BJ (cell line): ENCODE measurements at regions not wholly inside any gene's neighbourhood (a gene's known extent, or its start where the extent isn't known, plus 50 kb on each side); places are given as distances from the start of the nearest gene placed in this dataset.

Experiments used
- CTCF ChIA-PET: fragments of 350-600 bp; formaldehyde crosslinking; extraction: SDS; loops from one replicate; lab custom pipeline; 2021; ENCODE audit warnings: antibody characterized with exemption, inconsistent platforms; lab: Yijun Ruan, JAX
- POLR2A ChIA-PET: fragments of 300-600 bp; sonication (Branson Sonifier 250); formaldehyde crosslinking; extraction: SDS; loops from one replicate; lab custom pipeline; 2021; ENCODE audit warnings: antibody characterized with exemption; lab: Charles Lee
- DNase-seq: peaks from one replicate; pipeline ENCODE4 v3.0.0-alpha.2; 2011; ENCODE audit warnings: low read depth
- H3K27me3 ChIP-seq: 2 replicates; pipeline ENCODE4 v1.6.0; 2011; ENCODE audit warnings: low read length; ENCODE audit not compliant: control insufficient read depth, insufficient read depth
- H3K36me3 ChIP-seq: 2 replicates; pipeline ENCODE4 v1.5.1; 2011; ENCODE audit warnings: low read length; ENCODE audit not compliant: control insufficient read depth, insufficient read depth
- H3K4me3 ChIP-seq: 2 replicates; pipeline ENCODE4 v1.5.1; 2011; ENCODE audit warnings: low read depth, mild to moderate bottlenecking, control low read depth, low read length
- TF ChIP-seq, protein P1 (sequence below): IDR thresholded peaks from 2 replicates; pipeline ENCODE4 v1.5.1; 2011; ENCODE audit warnings: low read depth, mild to moderate bottlenecking, control low read depth, inconsistent platforms, low read length, moderate library complexity; ENCODE audit not compliant: insufficient read depth

GRCh38 chr5:117414926-117415325, 840.3 kb upstream of the SEMA6A start:
- H3K4me3 ChIP-seq, result no peak overlapping the region
- CTCF ChIA-PET, result interaction anchor here (0.5 kb wide), 1 partner anchor 1221 kb away, joined by 3 read pairs; no protein-coding TSS in a partner anchor
- H3K36me3 ChIP-seq, result no peaks in the 10 kb centered on the region
- H3K27me3 ChIP-seq, result no peaks in the 10 kb centered on the region
- POLR2A ChIA-PET, result no interaction called here
- TF ChIP-seq, protein P1, sequence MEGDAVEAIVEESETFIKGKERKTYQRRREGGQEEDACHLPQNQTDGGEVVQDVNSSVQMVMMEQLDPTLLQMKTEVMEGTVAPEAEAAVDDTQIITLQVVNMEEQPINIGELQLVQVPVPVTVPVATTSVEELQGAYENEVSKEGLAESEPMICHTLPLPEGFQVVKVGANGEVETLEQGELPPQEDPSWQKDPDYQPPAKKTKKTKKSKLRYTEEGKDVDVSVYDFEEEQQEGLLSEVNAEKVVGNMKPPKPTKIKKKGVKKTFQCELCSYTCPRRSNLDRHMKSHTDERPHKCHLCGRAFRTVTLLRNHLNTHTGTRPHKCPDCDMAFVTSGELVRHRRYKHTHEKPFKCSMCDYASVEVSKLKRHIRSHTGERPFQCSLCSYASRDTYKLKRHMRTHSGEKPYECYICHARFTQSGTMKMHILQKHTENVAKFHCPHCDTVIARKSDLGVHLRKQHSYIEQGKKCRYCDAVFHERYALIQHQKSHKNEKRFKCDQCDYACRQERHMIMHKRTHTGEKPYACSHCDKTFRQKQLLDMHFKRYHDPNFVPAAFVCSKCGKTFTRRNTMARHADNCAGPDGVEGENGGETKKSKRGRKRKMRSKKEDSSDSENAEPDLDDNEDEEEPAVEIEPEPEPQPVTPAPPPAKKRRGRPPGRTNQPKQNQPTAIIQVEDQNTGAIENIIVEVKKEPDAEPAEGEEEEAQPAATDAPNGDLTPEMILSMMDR, result no peak
- DNase-seq, result no peak

GRCh38 chr5:117411701-117412100, 837.1 kb upstream of the SEMA6A start:
- Histone ChIP-seq H3K4me3 (no peak overlapping the region), H3K36me3 (no peaks in the 10 kb centered on the region), H3K27me3 (no peaks in the 10 kb centered on the region)
- DNase-seq, result no peak
- ChIA-PET CTCF (no interaction called here), POLR2A (no interaction called here)
- TF ChIP-seq, protein P1, result no peak

GRCh38 chr5:117405197-117405596, 830.6 kb upstream of the SEMA6A start:
- TF ChIP-seq, protein P1, result no peak
- no peaks in the 10 kb centered on the region for H3K36me3 ChIP-seq
- DNase-seq, result no peak
- H3K27me3 ChIP-seq, result no peaks in the 10 kb centered on the region
- ChIA-PET CTCF (no interaction called here), POLR2A (no interaction called here)
- H3K4me3 ChIP-seq, result no peak overlapping the region

GRCh38 chr5:117394506-117395157, 820.0 kb upstream of the SEMA6A start:
- no peak for DNase-seq
- ChIA-PET CTCF (no interaction called here), POLR2A (no interaction called here)
- no peaks in the 10 kb centered on the region for H3K27me3 ChIP-seq
- no peaks in the 10 kb centered on the region for H3K36me3 ChIP-seq
- no peak overlapping the region for H3K4me3 ChIP-seq
- TF ChIP-seq, protein P1, result no peak

DNA sequence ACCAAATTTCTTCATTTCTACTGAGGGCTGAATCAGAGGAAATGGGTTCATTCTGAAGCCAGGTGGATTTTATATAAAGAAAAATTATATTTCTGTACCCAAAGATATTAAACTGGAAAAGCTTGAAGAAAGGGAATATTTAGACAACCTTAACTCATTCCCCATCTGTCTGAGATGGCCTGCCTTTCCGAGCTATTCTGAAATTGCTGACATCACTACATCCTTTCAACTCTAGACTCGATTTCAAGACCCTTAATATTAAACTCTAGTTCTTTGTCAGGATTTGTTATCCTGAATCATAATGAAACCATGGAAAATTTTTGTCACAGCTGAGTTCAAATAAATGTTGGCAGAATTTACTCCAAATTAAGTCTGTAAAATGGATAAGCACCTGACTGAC, 818.5 kb upstream of the SEMA6A start:
- CTCF ChIA-PET, result interaction anchor here (0.6 kb wide), 1 partner anchor 1404 kb away, joined by 3 read pairs; no protein-coding TSS in a partner anchor
- H3K27me3 ChIP-seq, result no peaks in the 10 kb centered on the region
- TF ChIP-seq, protein P1, result no peak
- DNase-seq, result no peak
- H3K36me3 ChIP-seq, result no peaks in the 10 kb centered on the region
- POLR2A ChIA-PET, result no interaction called here
- H3K4me3 ChIP-seq, result no peak overlapping the region
